ENCODE measurements at regions not wholly inside any gene's neighbourhood (a gene's known extent, or its start where the extent isn't known, plus 50 kb on each side); places are given as distances from the start of the nearest gene placed in this dataset.

DNA sequence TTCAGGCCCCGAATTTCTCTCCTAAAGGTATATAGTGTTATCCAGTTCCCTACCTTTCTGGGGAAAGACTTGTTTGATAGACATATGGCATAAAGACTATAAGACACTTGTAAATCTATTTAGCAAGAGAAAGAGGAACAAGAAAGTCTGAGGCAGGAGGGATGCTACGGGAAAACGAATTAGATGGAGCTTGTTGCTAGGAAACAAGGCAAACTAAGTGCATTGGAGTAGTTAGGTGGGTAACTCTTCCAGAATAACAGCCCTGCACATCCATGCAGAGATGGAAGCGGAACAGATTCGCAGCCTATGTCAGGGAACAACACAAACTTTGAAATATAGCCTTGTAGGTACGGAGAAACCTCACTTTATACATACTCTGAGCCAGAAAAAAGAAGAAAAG is 810.3 kb upstream of the CRIM1 start:
- no peak overlapping the region for H3K27ac Mint-ChIP-seq
- no peak for DNase-seq
- H3K4me1 Mint-ChIP-seq, result no peaks in the 10 kb centered on the region
- TF ChIP-seq, protein P1, sequence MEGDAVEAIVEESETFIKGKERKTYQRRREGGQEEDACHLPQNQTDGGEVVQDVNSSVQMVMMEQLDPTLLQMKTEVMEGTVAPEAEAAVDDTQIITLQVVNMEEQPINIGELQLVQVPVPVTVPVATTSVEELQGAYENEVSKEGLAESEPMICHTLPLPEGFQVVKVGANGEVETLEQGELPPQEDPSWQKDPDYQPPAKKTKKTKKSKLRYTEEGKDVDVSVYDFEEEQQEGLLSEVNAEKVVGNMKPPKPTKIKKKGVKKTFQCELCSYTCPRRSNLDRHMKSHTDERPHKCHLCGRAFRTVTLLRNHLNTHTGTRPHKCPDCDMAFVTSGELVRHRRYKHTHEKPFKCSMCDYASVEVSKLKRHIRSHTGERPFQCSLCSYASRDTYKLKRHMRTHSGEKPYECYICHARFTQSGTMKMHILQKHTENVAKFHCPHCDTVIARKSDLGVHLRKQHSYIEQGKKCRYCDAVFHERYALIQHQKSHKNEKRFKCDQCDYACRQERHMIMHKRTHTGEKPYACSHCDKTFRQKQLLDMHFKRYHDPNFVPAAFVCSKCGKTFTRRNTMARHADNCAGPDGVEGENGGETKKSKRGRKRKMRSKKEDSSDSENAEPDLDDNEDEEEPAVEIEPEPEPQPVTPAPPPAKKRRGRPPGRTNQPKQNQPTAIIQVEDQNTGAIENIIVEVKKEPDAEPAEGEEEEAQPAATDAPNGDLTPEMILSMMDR (IDR thresholded peaks at IDR 0.05), result no peak
- no peak overlapping the region for H3K4me3 Mint-ChIP-seq
- H3K27me3 Mint-ChIP-seq (ENCODE audit: low read depth, poor library complexity), result no peaks in the 10 kb centered on the region
- H3K36me3 Mint-ChIP-seq (ENCODE audit: low read depth), result no peaks in the 10 kb centered on the region
- H3K9me3 Mint-ChIP-seq, result no peaks in the 10 kb centered on the region

DNA sequence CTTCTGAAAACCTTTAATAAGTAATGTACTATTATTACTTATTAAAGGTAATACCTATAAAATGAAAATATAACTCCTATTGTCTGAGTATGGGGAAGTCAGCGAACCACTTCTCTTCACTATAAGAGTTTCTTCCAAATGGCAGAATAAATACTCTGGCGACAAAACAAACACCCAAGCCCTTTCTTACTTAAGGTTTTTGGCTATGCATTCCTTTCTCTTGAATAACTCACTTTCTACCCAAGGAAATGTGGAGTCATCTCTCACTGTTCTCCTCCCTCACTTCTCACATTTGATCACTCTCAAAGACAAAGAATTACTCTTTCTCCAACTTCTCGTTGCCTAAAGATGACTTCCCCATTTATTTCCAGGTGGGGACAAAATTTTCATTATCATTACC is 816.8 kb upstream of the CRIM1 start:
- no peak for DNase-seq

GRCh38 chr2:35530615-35531135 is 824.9 kb upstream of the CRIM1 start:
- Mint-ChIP-seq H3K36me3 (ENCODE audit: low read depth) (no peaks in the 10 kb centered on the region), H3K9me3 (peaks cover 13% of the 10 kb centered on the region), H3K4me1 (no peaks in the 10 kb centered on the region), H3K4me3 (no peak overlapping the region), H3K27me3 (ENCODE audit: low read depth, poor library complexity) (peaks cover 6% of the 10 kb centered on the region), H3K27ac (no peak overlapping the region)
- DNase-seq, result no peak
- TF ChIP-seq, protein P1 (IDR thresholded peaks at IDR 0.05), result no peak

More for the DNA sequence above, 816.8 kb upstream of the CRIM1 start:
- Mint-ChIP-seq H3K27ac (no peak overlapping the region), H3K4me1 (no peaks in the 10 kb centered on the region), H3K27me3 (ENCODE audit: low read depth, poor library complexity) (peaks cover 3% of the 10 kb centered on the region), H3K36me3 (ENCODE audit: low read depth) (no peaks in the 10 kb centered on the region), H3K9me3 (peaks cover 3% of the 10 kb centered on the region), H3K4me3 (no peak overlapping the region)
- TF ChIP-seq, protein P1 (IDR thresholded peaks at IDR 0.05), result no peak

GRCh38 chr2:35526741-35527140 is 828.8 kb upstream of the CRIM1 start:
- peaks cover 9% of the 10 kb centered on the region for H3K9me3 Mint-ChIP-seq
- no peaks in the 10 kb centered on the region for H3K4me1 Mint-ChIP-seq
- peaks cover 6% of the 10 kb centered on the region for H3K27me3 Mint-ChIP-seq (ENCODE audit: low read depth, poor library complexity)
- TF ChIP-seq, protein P1 (IDR thresholded peaks at IDR 0.05), result no peak
- no peak for DNase-seq
- H3K27ac Mint-ChIP-seq, result no peak overlapping the region
- no peak overlapping the region for H3K4me3 Mint-ChIP-seq
- H3K36me3 Mint-ChIP-seq (ENCODE audit: low read depth), result no peaks in the 10 kb centered on the region

DNA sequence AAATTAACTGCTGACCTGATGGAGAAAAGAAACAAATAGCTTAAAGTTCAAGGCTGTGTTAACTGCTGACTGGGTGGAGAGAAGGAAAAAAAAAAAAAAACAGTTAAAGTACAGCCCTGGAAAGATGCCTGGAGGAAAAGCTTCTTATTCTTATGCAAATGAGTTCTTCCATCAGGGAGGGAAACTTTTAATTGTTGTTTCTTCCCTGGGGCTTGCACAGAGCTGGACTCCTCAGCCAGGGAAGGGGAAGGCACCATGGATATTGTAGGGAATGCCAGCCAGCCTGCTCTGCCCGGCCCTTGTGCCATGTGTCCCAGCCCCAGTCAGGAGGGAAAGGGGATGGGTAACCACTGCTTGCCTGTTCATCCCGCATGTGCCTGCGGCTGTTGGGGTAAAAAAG is 833.1 kb upstream of the CRIM1 start:
- Mint-ChIP-seq H3K4me1 (no peaks in the 10 kb centered on the region), H3K27ac (no peak overlapping the region), H3K9me3 (peaks cover 22% of the 10 kb centered on the region), H3K4me3 (no peak overlapping the region), H3K36me3 (ENCODE audit: low read depth) (no peaks in the 10 kb centered on the region), H3K27me3 (ENCODE audit: low read depth, poor library complexity) (no peaks in the 10 kb centered on the region)
- TF ChIP-seq, protein P1 (IDR thresholded peaks at IDR 0.05), result no peak
- DNase-seq, result no peak

GRCh38 chr2:35510636-35511035 is 844.9 kb upstream of the CRIM1 start:
- H3K27ac Mint-ChIP-seq, result no peak overlapping the region
- no peaks in the 10 kb centered on the region for H3K27me3 Mint-ChIP-seq (ENCODE audit: low read depth, poor library complexity)
- H3K4me3 Mint-ChIP-seq, result no peak overlapping the region
- no peaks in the 10 kb centered on the region for H3K36me3 Mint-ChIP-seq (ENCODE audit: low read depth)
- TF ChIP-seq, protein P1 (IDR thresholded peaks at IDR 0.05), result no peak
- no peak for DNase-seq
- peaks cover 19% of the 10 kb centered on the region for H3K9me3 Mint-ChIP-seq
- no peaks in the 10 kb centered on the region for H3K4me1 Mint-ChIP-seq

All from nephron progenitor cell (in vitro differentiated cells).